GM18511 (cell line): ENCODE measurements at regions not wholly inside any gene's neighbourhood (a gene's known extent, or its start where the extent isn't known, plus 50 kb on each side); places are given as distances from the start of the nearest gene placed in this dataset.

Experiments
- ATAC-seq: cut with Tn5 transposase; IDR thresholded peaks from one replicate; pipeline ENCODE4 v1.9.1; 2021; ENCODE audit warnings: mild to moderate bottlenecking, moderate library complexity; ENCODE audit not compliant: unreplicated experiment

GRCh38 chr20:58092353-58092752 is 136.1 kb downstream of the ANKRD60 start:
- no peak for ATAC-seq

DNA sequence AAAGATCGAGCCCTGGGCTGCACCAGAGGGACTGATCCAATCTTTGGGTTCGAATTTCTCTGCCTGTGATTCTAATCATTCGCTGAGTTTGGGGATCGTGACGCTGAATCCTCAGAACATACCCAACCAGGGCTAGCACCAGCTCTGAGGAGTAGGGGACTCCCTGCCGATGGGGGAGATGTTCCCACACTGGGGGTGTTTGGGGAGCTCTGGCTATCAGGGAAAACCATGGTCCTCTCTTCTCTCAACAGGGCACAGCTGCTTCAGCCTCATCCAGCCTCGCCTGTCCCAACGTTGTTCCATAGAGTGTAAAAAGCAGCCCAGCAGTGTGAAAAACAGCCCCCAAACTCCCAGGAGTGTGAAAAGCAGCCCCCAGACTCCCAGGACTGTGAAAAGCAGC is 136.6 kb downstream of the ANKRD60 start:
- ATAC-seq, result no peak

GRCh38 chr20:58090161-58090560 is 138.3 kb downstream of the ANKRD60 start:
- no peak for ATAC-seq

GRCh38 chr20:58088625-58089024 is 139.8 kb downstream of the ANKRD60 start:
- ATAC-seq, result no peak

DNA sequence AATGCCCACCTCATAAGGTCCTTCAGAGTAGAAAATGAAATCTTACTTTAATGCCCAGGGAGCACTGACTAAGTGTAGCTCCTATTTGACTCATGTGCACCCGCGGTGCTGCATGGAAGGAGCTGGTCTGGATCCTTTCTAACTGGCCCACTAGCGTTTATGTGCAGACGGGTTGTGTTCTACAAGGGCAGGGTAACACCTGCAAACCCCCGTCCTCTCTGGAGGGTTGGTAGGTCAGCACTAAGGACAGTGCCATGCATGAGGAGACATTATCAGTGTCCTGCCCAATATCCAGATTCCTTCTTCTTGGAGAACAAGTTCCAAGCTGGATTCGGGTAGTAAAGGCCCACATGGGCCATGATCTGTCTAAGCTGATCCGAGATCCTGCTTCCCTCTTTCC is 140.3 kb downstream of the ANKRD60 start:
- ATAC-seq, result no peak

DNA sequence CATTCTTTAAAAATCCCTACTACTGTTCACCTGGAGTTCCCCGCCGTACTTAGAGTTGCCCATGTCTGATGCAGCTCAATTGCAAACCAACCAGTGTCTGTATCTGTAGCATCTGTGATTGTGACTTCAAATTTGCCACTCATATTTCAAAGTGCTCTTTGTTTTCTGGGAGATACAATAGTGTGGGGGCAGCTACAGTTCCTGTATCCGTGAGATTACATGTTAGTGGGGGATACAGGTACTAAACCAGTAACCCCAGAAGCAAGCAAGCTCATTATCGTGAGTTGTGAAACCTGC is 140.9 kb downstream of the ANKRD60 start:
- no peak for ATAC-seq

- no peak for ATAC-seq
Measured at GRCh38 chr20:58086763-58087561, 141.5 kb downstream of the ANKRD60 start.

DNA sequence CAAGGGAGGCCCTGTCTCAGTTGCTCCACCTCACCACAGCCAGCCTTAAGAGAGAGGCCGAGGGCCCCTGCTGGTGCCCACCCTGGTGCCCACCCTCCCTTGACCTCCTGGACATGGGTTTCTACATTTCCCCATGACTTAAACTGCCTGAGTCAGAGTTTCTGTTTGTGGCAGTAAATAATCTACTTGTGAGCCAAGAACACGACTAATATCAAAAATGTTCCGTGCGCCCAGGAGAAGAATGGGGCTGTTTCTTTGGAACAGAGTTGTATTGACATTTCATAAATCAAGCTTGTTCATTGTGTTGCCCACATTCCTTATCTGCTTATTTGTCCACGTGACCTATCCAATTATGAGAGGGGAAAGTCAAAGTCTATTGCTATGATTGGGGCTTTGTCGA is 143.5 kb downstream of the ANKRD60 start:
- no peak for ATAC-seq

DNA sequence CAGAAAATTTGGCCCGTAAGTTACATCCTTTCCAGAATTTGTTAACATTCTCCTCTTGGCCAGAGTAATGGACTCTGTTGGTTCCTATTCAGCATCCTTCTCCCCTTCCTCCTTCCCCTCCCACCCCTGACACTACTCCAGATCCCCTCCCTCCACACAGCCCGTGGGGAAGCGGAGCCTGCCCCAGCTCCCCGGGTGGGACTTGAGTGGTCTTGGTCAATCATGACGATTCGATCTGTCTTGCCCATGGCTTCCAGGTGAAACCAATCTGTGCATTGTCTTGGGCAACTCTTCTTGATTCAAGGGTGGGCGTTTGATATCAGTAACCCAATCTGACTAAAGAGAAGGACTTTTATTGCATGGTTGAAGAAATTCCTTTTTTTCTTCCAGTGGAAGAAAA is 143.9 kb downstream of the ANKRD60 start:
- ATAC-seq, result no peak

DNA sequence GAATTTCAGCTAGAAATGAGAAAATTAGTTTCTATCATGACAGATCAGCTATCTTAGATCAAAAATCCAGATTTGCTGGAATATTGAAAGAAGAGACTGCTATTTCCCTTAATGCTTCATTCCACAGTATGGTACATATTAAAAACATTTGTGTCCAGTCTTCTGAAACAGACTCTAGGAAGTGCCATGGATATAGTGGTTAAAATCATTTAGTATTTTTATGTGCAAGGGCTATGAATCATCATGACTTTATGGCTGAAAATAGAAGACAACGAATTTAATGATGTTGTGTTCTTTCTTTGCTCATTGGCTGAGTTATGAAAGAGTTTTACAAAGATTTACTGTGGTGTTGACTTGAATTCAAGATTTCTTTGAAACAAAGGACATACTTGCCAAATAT is 146.6 kb downstream of the ANKRD60 start:
- no peak for ATAC-seq

DNA sequence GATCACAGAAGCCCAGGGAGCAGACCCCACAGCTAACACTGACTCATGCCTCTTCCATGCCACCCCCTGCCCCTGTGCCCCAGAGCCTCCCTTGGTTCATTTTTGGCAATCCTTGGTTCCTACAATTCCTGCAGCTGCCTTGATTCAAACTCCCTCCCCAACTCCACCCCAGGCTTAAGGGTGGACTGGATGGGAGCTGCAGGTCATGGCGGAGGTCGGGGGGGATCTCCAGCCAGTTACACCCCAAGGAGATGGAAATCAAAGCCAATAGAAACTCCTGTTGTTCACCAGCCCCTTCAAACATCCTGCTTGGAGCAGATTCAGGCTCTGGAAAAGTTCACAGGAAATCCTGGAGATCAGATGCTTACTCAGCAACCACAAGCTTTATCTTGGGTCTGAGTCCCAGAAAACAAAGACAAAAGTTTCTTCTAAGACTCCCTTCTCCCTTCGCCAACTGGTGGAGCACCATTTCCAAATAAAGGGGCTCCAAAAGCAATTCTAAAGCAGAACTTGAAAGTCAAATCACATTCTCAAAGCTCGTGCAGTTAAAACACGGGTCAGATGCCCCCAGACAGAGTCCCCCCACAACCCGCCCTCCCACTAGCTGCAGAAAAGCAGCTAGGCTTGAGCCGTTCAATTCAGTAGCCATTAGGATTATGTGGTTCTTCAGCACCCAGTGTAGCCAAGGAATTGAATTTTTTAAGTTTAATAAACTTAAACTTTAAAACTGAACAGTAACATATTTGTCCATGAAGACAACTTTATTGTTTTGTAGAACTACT is 149.5 kb downstream of the ANKRD60 start:
- ATAC-seq, result no peak

- ATAC-seq, result no peak
Measured at GRCh38 chr20:58077282-58077681, 151.2 kb downstream of the ANKRD60 start.

DNA sequence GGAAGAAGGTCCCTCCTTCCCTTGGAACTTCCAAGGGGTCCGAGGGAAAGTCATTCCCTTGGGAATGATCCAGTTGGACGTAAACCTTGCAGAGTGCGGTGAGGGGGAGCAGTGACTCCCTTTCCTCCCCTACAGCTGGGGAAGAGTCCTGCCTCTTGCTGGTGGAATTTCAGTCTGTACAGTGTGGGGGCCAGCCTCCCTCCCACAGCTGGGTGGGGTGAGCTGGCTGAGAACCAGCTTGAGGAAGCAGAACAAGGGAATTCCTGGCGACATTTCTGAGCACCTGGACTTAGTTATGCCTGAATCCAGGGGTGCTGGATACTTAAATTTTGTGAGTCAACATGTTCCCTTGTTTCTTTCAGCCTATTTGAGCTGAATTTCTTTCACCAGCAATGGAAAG is 152.0 kb downstream of the ANKRD60 start:
- no peak for ATAC-seq

GRCh38 chr20:58075586-58076345 is 152.7 kb downstream of the ANKRD60 start:
- no peak for ATAC-seq

DNA sequence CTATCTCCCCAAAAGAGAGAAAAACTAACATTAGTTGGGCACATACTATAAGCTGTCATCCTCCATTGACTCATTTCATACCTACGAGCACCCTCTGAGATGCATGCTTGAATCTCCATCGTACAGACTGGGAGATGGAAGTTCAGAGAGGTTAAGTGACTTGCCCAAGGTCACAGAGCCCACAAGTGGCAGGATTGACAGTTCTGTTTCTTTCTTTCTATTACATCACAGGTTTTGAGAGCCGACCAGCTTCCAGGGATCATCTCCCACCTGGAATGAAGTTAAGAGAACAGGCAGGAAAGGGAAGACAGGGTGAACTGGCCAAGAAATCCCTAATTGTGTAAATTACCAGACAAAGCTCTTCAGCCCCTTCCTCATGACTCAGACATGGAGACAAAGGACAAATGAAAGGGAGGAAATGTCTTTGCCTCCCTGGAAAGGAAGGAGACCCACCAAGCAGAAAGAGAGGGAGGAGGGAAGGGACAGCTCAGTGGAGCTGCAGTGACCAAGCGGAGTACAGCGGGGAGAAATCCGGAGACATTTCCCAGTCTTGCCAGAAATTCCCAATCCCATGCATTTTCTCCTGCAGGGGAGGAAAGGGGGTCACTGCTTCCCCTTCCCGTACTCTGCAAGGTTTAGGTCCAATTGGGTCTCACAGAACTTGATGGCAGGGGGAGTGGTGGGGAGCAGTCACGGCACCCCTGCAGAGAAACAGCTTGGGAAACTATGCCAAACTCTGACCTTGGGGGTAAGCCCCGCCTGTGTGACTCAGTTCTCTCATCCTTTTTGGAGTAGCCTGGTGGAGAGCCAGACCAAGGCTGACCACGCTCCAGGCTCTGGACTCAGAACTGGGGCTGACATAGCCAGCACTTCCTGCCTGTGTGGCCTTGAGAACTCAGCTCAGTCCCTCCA is 154.3 kb downstream of the ANKRD60 start:
- no peak for ATAC-seq

DNA sequence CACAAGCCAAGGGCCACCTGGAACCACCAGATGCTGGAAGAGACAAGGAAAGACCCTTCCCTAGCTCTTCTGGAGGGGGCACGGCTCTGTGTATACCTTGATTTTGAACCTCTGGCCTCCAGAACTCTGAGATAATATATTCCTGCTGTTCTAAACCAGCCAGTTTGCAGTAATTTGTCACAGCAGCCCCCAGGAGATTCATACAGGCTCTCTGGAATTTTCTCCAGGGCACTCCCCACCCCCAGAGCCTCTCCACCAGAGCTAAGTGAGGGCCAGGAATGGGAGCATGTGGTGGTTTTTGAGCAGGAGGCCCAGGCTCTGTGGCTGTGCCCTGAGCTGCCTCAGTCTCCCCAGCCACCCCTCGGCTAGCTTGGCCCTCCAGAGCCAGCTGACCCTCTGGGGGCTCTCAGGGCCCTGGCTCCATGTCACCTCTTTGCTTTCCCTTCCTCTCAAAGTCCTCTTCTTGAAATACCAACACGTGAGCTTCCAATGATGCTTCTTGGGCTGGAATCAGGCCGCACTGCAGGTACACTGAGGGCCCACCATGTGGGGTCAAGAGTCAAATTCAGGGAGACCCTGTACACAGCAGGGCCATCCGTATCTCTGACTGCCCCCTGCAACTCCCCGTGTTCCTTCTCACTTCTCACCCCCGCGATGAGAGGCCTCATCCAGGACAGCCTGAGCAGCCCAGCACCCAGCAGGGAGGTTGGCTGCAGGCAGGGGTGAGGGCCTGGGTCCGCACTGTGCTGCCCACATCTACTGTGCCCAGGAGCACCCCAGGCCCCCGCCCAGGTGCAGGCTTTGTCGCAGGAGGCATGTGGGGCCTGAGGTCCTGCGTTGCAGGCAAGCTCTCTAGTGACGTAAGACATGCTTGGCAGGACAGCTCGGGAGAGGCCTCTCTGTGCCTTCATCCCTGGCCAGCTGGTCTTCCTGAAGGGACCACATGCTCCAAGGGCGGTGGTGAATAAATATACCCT is 155.5 kb downstream of the ANKRD60 start:
- ATAC-seq, result no peak

DNA sequence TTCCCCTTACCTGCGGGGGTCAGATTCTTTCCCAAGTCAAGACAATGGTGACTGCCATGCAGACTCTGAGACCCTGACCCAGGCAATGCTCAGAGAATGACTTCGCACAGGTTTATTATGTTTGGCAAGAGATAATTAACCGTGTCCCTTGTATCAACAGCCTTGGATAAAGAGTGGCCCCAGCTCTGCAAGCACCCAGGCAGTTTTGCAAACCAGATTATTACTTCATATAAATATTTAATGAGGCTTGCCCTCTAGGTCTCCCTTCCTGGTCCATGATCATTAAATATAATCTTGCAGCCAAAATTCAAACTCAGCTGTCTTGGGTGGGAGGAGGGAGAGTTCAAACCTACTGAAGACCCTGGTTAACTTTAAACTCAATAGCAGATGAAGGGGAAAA is 156.5 kb downstream of the ANKRD60 start:
- no peak for ATAC-seq

DNA sequence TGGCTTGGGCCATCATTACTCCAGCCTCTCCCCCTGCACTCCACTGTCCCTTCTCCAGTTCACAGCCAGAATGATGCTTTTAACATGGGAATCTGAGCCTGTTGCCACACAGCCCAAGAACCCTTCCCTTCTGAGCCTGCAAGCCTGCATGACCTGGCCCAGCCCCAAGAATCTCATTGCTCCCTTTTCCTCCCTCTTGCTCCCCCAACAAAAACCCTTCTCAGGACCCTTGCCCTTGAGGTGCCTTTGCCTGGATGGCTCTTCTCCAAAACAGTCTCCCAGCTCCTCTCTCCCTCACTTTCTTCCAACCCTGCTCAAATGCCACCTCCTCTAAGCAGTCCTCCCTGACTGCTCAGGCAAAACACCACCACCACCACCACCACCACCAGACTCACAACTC is 157.2 kb downstream of the ANKRD60 start:
- ATAC-seq, result no peak

GRCh38 chr20:58070664-58071196 is 157.7 kb downstream of the ANKRD60 start:
- no peak for ATAC-seq
